ENCODE measurements at regions not wholly inside any gene's neighbourhood (a gene's known extent, or its start where the extent isn't known, plus 50 kb on each side); places are given as distances from the start of the nearest gene placed in this dataset.

DNA sequence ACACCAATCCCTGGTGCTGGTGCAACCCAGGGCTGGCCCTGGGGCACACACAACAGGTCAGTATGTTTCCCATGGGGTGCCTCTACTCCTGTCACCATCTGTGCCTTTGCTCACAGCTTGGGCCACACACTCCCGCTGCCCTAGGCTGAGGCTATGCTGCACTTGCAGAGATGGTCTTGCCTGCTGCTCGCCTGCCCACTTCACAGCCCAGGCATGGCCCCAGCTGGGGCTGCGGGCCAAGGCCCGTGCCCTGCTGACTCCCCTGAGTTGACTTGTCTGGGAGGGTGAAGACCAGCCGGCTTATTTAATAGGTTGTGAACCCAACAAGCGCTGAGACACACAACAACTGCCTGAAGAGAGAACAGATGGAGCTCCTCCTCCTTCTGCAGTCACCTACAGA, 184.1 kb downstream of the ZNF33B start:
- H3K27ac ChIP-seq (ENCODE audit: low read depth, low read length) = no peak overlapping the region
- Mint-ChIP-seq H3K9me3 (peaks cover 87% of the 10 kb centered on the region), H3K36me3 (ENCODE audit: low read depth) (no peaks in the 10 kb centered on the region), H3K27ac (no peak overlapping the region), H3K4me3 (no peak overlapping the region), H3K4me1 (no peaks in the 10 kb centered on the region), H3K27me3 (ENCODE audit: insufficient read depth) (no peaks in the 10 kb centered on the region)
- H3K4me3 ChIP-seq (ENCODE audit: low read length) = no peak overlapping the region
- DNase-seq = no peak
- no peaks in the 10 kb centered on the region for H3K36me3 ChIP-seq (ENCODE audit: control insufficient read depth, insufficient read depth, low read length)
- peaks cover 70% of the 10 kb centered on the region for H3K9me3 ChIP-seq (ENCODE audit: control insufficient read depth, low read length)
- TF ChIP-seq, protein P1, sequence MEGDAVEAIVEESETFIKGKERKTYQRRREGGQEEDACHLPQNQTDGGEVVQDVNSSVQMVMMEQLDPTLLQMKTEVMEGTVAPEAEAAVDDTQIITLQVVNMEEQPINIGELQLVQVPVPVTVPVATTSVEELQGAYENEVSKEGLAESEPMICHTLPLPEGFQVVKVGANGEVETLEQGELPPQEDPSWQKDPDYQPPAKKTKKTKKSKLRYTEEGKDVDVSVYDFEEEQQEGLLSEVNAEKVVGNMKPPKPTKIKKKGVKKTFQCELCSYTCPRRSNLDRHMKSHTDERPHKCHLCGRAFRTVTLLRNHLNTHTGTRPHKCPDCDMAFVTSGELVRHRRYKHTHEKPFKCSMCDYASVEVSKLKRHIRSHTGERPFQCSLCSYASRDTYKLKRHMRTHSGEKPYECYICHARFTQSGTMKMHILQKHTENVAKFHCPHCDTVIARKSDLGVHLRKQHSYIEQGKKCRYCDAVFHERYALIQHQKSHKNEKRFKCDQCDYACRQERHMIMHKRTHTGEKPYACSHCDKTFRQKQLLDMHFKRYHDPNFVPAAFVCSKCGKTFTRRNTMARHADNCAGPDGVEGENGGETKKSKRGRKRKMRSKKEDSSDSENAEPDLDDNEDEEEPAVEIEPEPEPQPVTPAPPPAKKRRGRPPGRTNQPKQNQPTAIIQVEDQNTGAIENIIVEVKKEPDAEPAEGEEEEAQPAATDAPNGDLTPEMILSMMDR (conservative IDR thresholded peaks at IDR 0.05) = no peak
- H3K9ac ChIP-seq (ENCODE audit: extremely low read depth, low read length, poor library complexity, severe bottlenecking) = no peak overlapping the region
- H3K27me3 ChIP-seq (ENCODE audit: control insufficient read depth, insufficient read depth, low read length, poor library complexity, severe bottlenecking) = no peaks in the 10 kb centered on the region
- no peaks in the 10 kb centered on the region for H3K4me1 ChIP-seq (ENCODE audit: control insufficient read depth, insufficient read depth, low read length)
- 33 to 60% methylated on average over 2 to 6 of the region's 6 CpGs for WGBS, 2 experiments (ENCODE audit: insufficient coverage in 1 of 2, insufficient read length in 1 of 2)

DNA sequence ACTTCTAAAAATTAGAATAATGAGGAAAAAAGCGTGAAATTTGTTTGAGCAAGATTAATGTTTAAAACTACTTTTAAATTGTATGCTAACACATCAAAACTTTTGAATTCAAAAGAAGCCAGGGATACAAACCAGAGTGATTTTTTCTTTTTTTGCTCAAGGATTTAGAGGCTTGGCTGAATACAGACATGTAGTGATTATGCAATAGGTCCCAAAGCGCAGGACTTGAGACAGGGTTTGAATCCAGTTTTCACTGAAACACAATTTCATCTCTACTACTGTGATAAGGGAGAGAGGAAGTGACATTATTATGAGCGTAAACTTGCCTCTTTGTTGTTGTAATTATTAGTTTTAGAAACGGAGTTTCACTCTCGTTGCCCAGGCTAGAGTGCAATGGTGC, 207.3 kb downstream of the ZNF33B start:
- Histone ChIP-seq H3K27ac (ENCODE audit: low read depth, low read length) (no peak overlapping the region), H3K27me3 (ENCODE audit: control insufficient read depth, insufficient read depth, low read length, poor library complexity, severe bottlenecking) (no peaks in the 10 kb centered on the region), H3K9ac (ENCODE audit: extremely low read depth, low read length, poor library complexity, severe bottlenecking) (no peak overlapping the region), H3K4me1 (ENCODE audit: control insufficient read depth, insufficient read depth, low read length) (no peaks in the 10 kb centered on the region), H3K9me3 (ENCODE audit: control insufficient read depth, low read length) (peaks cover 35% of the 10 kb centered on the region), H3K4me3 (ENCODE audit: low read length) (no peak overlapping the region), H3K36me3 (ENCODE audit: control insufficient read depth, insufficient read depth, low read length) (no peaks in the 10 kb centered on the region)
- H3K27ac Mint-ChIP-seq = no peak overlapping the region
- whole genome bisulfite sequencing, 2 experiments (ENCODE audit: insufficient coverage in 1 of 2, insufficient read length in 1 of 2) = 93 to 100% methylated on average over 1 to 4 of the region's 5 CpGs
- peaks cover 4% of the 10 kb centered on the region for H3K36me3 Mint-ChIP-seq (ENCODE audit: low read depth)
- no peak for DNase-seq
- H3K9me3 Mint-ChIP-seq = peaks cover 72% of the 10 kb centered on the region
- no peak overlapping the region for H3K4me3 Mint-ChIP-seq
- TF ChIP-seq, protein P1 (conservative IDR thresholded peaks at IDR 0.05) = no peak
- H3K4me1 Mint-ChIP-seq = no peaks in the 10 kb centered on the region
- no peaks in the 10 kb centered on the region for H3K27me3 Mint-ChIP-seq (ENCODE audit: insufficient read depth)

DNA sequence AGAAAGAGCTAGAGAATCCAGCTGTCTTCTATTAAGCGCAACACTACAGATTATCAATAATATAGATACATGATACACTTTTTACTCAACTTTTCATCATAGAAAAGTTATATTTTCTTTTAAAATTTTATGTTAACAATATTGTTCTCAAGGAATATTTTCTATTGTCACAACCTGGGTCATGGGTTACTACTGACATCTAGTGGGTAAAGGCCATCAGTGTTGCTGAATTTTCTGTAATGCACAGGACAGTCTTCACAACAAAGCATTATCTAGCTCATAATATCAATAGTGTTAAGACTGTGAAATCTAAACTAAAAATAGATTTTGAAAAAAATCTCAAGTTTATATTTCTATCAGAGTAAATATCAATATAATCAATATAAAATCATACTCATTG, 209.8 kb downstream of the ZNF33B start:
- H3K27me3 Mint-ChIP-seq (ENCODE audit: insufficient read depth) = no peaks in the 10 kb centered on the region
- no peak for DNase-seq
- Histone ChIP-seq H3K4me3 (ENCODE audit: low read length) (no peak overlapping the region), H3K4me1 (ENCODE audit: control insufficient read depth, insufficient read depth, low read length) (no peaks in the 10 kb centered on the region), H3K36me3 (ENCODE audit: control insufficient read depth, insufficient read depth, low read length) (no peaks in the 10 kb centered on the region), H3K27ac (ENCODE audit: low read depth, low read length) (no peak overlapping the region), H3K9me3 (ENCODE audit: control insufficient read depth, low read length) (peaks cover 41% of the 10 kb centered on the region), H3K9ac (ENCODE audit: extremely low read depth, low read length, poor library complexity, severe bottlenecking) (no peak overlapping the region), H3K27me3 (ENCODE audit: control insufficient read depth, insufficient read depth, low read length, poor library complexity, severe bottlenecking) (no peaks in the 10 kb centered on the region)
- 60% methylated on average over 1 of the region's 1 CpG; no CpG with 5 or more reads in 1 of the 2 experiments for WGBS, 2 experiments (ENCODE audit: insufficient coverage in 1 of 2, insufficient read length in 1 of 2)
- peaks cover 4% of the 10 kb centered on the region for H3K36me3 Mint-ChIP-seq (ENCODE audit: low read depth)
- no peak overlapping the region for H3K27ac Mint-ChIP-seq
- TF ChIP-seq, protein P1 (conservative IDR thresholded peaks at IDR 0.05) = peak; percentile 51
- H3K4me1 Mint-ChIP-seq = no peaks in the 10 kb centered on the region
- H3K4me3 Mint-ChIP-seq = no peak overlapping the region
- H3K9me3 Mint-ChIP-seq = peaks cover 79% of the 10 kb centered on the region
